Lower leg skin (tissue), 3 donors: ENCODE measurements at regions not wholly inside any gene's neighbourhood (a gene's known extent, or its start where the extent isn't known, plus 50 kb on each side); places are given as distances from the start of the nearest gene placed in this dataset.

Experiments
- CTCF ChIP-seq, 3 donors: fragments of 450-650 bp; IDR thresholded peaks; one replicate each; pipeline ENCODE4 v1.5.1; 2016; ENCODE audit warnings: antibody characterized with exemption in 3 of 3, mild to moderate bottlenecking in 3 of 3, moderate library complexity in 2 of 3
- POLR2A ChIP-seq, 2 donors: fragments of 450-650 bp; IDR thresholded peaks; one replicate each; pipeline ENCODE4 v1.6.1; 2016 to 2017; ENCODE audit warnings: antibody characterized with exemption in 2 of 2, mild to moderate bottlenecking in 1 of 2, moderate library complexity in 1 of 2

- no peak for TF ChIP-seq CTCF (IDR thresholded peaks at IDR 0.05)
- TF ChIP-seq POLR2A (IDR thresholded peaks at IDR 0.05), result no peak
Observed at GRCh38 chr3:82236257-82236656, 474.8 kb upstream of the GBE1 start.
